Small intestine (tissue), 7 donors: ENCODE measurements at regions not wholly inside any gene's neighbourhood (a gene's known extent, or its start where the extent isn't known, plus 50 kb on each side); places are given as distances from the start of the nearest gene placed in this dataset.

Source experiments
- DNase-seq, 2 donors: peaks; one replicate each; pipeline versions ENCODE4 v3.0.0 to v3.0.0-alpha.2; 2013
- FAIRE-seq: peaks from 2 replicates; lab custom pipeline; 2012; peaks lifted over from hg19 to GRCh38; lab: Jason Lieb, UNC
- H3K27ac ChIP-seq, 3 donors: one replicate each; pipeline ENCODE4 v1.5.1; 2013; ENCODE audit warnings: low read length in 2 of 3, mild to moderate bottlenecking in 2 of 3, control low read depth in 1 of 3, inconsistent platforms in 1 of 3, low read depth in 1 of 3, moderate library complexity in 1 of 3
- H3K27me3 ChIP-seq, 3 donors: one replicate each; pipeline ENCODE4 v1.6.1; 2013; ENCODE audit warnings: low read length in 3 of 3, inconsistent platforms in 1 of 3; ENCODE audit not compliant: control insufficient read depth in 3 of 3, insufficient read depth in 3 of 3
- H3K36me3 ChIP-seq, 3 donors: one replicate each; pipeline ENCODE4 v1.6.1; 2013; ENCODE audit warnings: low read length in 3 of 3, inconsistent platforms in 1 of 3, low read depth in 1 of 3, mild to moderate bottlenecking in 1 of 3, moderate library complexity in 1 of 3; ENCODE audit not compliant: control insufficient read depth in 3 of 3, insufficient read depth in 2 of 3
- H3K4me1 ChIP-seq, 3 donors: one replicate each; pipeline ENCODE4 v1.6.1; 2013; ENCODE audit warnings: low read length in 2 of 3, inconsistent platforms in 1 of 3, low read depth in 1 of 3, mild to moderate bottlenecking in 1 of 3, moderate library complexity in 1 of 3; ENCODE audit not compliant: control insufficient read depth in 3 of 3, insufficient read depth in 2 of 3
- H3K4me3 ChIP-seq, 3 donors: one replicate each; pipeline ENCODE4 v1.5.1; 2013; ENCODE audit warnings: low read length in 3 of 3, control low read depth in 1 of 3, inconsistent platforms in 1 of 3, low read depth in 1 of 3, mild to moderate bottlenecking in 1 of 3, moderate library complexity in 1 of 3
- H3K9me3 ChIP-seq, 2 donors: one replicate each; pipeline ENCODE4 v1.6.1; 2013; ENCODE audit warnings: low read depth in 1 of 2, low read length in 1 of 2; ENCODE audit not compliant: control insufficient read depth in 2 of 2, insufficient read depth in 1 of 2
- WGBS, 3 donors: extraction: QIAGEN DNeasy Blood & Tissue Kit; methylation state at CpG; one replicate each; pipeline ENCODE4 v1.1.7; 2013; 5-methylcytosine and 5-hydroxymethylcytosine counted together
- donor health status: healthy with polysubstance abuse.
- donor health status: control.
- donor health status: control.
- donor health status: Bipolar disorder and iron deficiency.
- donor health status: healthy.

- WGBS, 3 donors: 94 to 97% (median 94%) methylated on average over 5 of the region's 5 CpGs
- Histone ChIP-seq H3K4me1 (no peaks in the 10 kb centered on the region), H3K36me3 (peaks cover 0 to 5% (median 0%) of the 10 kb centered on the region in 3 donors), H3K27ac (no peak overlapping the region), H3K27me3 (no peaks in the 10 kb centered on the region), H3K9me3 (no peaks in the 10 kb centered on the region), H3K4me3 (no peak overlapping the region)
- DNase-seq: no peak
- FAIRE-seq: no peak
Observed at GRCh38 chr5:116379306-116379705, 195.3 kb downstream of the SEMA6A start.

GRCh38 chr5:116378777-116379121, 195.9 kb downstream of the SEMA6A start:
- H3K4me1 ChIP-seq: no peaks in the 10 kb centered on the region
- peaks cover 0 to 5% (median 0%) of the 10 kb centered on the region in 3 donors for H3K36me3 ChIP-seq
- DNase-seq (no peak), FAIRE-seq (no peak)
- H3K9me3 ChIP-seq: no peaks in the 10 kb centered on the region
- H3K27ac ChIP-seq: no peak overlapping the region
- WGBS, 3 donors: 84 to 97% (median 93%) methylated on average over 5 of the region's 5 CpGs
- H3K4me3 ChIP-seq: no peak overlapping the region
- no peaks in the 10 kb centered on the region for H3K27me3 ChIP-seq

- H3K27ac ChIP-seq: no peak overlapping the region
- FAIRE-seq: no peak
- WGBS, 3 donors: 85 to 90% (median 88%) methylated on average over 12 of the region's 12 CpGs
- H3K4me3 ChIP-seq: no peak overlapping the region
- no peaks in the 10 kb centered on the region for H3K27me3 ChIP-seq
- no peak for DNase-seq
- peaks cover 0 to 5% (median 0%) of the 10 kb centered on the region in 3 donors for H3K36me3 ChIP-seq
- no peaks in the 10 kb centered on the region for H3K9me3 ChIP-seq
- H3K4me1 ChIP-seq: no peaks in the 10 kb centered on the region
Observed at GRCh38 chr5:116378007-116378776, 196.4 kb downstream of the SEMA6A start.

- H3K4me1 ChIP-seq: peaks cover 0 to 3% (median 0%) of the 10 kb centered on the region in 3 donors
- H3K27ac ChIP-seq: no peak overlapping the region
- H3K4me3 ChIP-seq: no peak overlapping the region
- no peak for DNase-seq
- WGBS, 3 donors: 91 to 92% (median 92%) methylated on average over 18 of the region's 18 CpGs
- no peak for FAIRE-seq
- no peaks in the 10 kb centered on the region for H3K36me3 ChIP-seq
- no peaks in the 10 kb centered on the region for H3K27me3 ChIP-seq
- no peaks in the 10 kb centered on the region for H3K9me3 ChIP-seq
Observed at GRCh38 chr5:116377276-116378006, 197.2 kb downstream of the SEMA6A start.

- WGBS, 3 donors: 86 to 91% (median 90%) methylated on average over 5 of the region's 5 CpGs
- FAIRE-seq (no peak), DNase-seq (no peak)
- no peaks in the 10 kb centered on the region for H3K9me3 ChIP-seq
- no peak overlapping the region for H3K27ac ChIP-seq
- no peaks in the 10 kb centered on the region for H3K36me3 ChIP-seq
- peaks cover 0 to 13% (median 4%) of the 10 kb centered on the region in 3 donors for H3K4me1 ChIP-seq
- H3K27me3 ChIP-seq: no peaks in the 10 kb centered on the region
- H3K4me3 ChIP-seq: no peak overlapping the region
Observed at GRCh38 chr5:116375926-116376325, 198.7 kb downstream of the SEMA6A start.

- 75 to 92% (median 75%) methylated on average over 4 of the region's 4 CpGs for WGBS, 3 donors
- FAIRE-seq: no peak
- H3K4me3 ChIP-seq: no peak overlapping the region
- H3K9me3 ChIP-seq: no peaks in the 10 kb centered on the region
- no peaks in the 10 kb centered on the region for H3K36me3 ChIP-seq
- H3K4me1 ChIP-seq: peaks cover 0 to 13% (median 4%) of the 10 kb centered on the region in 3 donors
- no peak overlapping the region for H3K27ac ChIP-seq
- no peak for DNase-seq
- H3K27me3 ChIP-seq: no peaks in the 10 kb centered on the region
Observed at GRCh38 chr5:116374434-116374852, 200.2 kb downstream of the SEMA6A start.

GRCh38 chr5:116372931-116373597, 201.6 kb downstream of the SEMA6A start:
- no peak overlapping the region for H3K4me3 ChIP-seq
- no peak for DNase-seq
- H3K9me3 ChIP-seq: no peaks in the 10 kb centered on the region
- WGBS, 3 donors: 100% methylated on average over 1 of the region's 1 CpG
- H3K4me1 ChIP-seq: peaks cover 0 to 13% (median 4%) of the 10 kb centered on the region in 3 donors
- FAIRE-seq: no peak
- H3K36me3 ChIP-seq: no peaks in the 10 kb centered on the region
- no peaks in the 10 kb centered on the region for H3K27me3 ChIP-seq
- no peak overlapping the region for H3K27ac ChIP-seq

- DNase-seq (no peak), FAIRE-seq (no peak)
- Histone ChIP-seq H3K27ac (no peak overlapping the region), H3K4me3 (no peak overlapping the region), H3K27me3 (no peaks in the 10 kb centered on the region), H3K9me3 (no peaks in the 10 kb centered on the region), H3K4me1 (peaks cover 0 to 13% (median 4%) of the 10 kb centered on the region in 3 donors), H3K36me3 (no peaks in the 10 kb centered on the region)
Observed at GRCh38 chr5:116371935-116372334, 202.7 kb downstream of the SEMA6A start.
